ENCODE measurements at regions not wholly inside any gene's neighbourhood (a gene's known extent, or its start where the extent isn't known, plus 50 kb on each side); places are given as distances from the start of the nearest gene placed in this dataset.

DNA sequence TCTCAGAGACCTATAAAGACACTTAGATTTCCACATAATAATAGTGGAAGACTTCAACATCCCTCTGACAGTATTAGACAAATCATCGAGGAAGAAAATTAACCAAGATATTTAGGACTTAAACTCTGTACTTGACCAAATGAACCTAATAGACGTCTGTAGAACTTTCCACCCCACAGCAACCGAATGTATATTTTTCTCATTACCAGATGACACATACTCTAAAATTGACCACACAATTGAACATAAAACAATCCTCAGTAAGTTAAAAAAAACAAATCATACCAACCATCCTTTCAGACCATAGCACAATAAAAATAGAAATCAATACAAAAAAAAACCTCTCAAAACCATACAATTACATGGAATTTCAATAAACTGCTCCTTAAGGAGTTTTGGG is 201.0 kb downstream of the POSTN start:
- TF ChIP-seq, protein P1, sequence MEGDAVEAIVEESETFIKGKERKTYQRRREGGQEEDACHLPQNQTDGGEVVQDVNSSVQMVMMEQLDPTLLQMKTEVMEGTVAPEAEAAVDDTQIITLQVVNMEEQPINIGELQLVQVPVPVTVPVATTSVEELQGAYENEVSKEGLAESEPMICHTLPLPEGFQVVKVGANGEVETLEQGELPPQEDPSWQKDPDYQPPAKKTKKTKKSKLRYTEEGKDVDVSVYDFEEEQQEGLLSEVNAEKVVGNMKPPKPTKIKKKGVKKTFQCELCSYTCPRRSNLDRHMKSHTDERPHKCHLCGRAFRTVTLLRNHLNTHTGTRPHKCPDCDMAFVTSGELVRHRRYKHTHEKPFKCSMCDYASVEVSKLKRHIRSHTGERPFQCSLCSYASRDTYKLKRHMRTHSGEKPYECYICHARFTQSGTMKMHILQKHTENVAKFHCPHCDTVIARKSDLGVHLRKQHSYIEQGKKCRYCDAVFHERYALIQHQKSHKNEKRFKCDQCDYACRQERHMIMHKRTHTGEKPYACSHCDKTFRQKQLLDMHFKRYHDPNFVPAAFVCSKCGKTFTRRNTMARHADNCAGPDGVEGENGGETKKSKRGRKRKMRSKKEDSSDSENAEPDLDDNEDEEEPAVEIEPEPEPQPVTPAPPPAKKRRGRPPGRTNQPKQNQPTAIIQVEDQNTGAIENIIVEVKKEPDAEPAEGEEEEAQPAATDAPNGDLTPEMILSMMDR (conservative IDR thresholded peaks at IDR 0.05 in 1 of 2, IDR thresholded peaks at IDR 0.05 in 1 of 2; ENCODE audit: low read depth in 1 of 2, low read length in 2 of 2) = no peak
- no peak for TF ChIP-seq EZH2 (IDR thresholded peaks at IDR 0.05; ENCODE audit: low read length, missing control alignments)

Measured in fibroblast of lung (primary cell).